Neural progenitor cell (in vitro differentiated cells): ENCODE measurements at regions not wholly inside any gene's neighbourhood (a gene's known extent, or its start where the extent isn't known, plus 50 kb on each side); places are given as distances from the start of the nearest gene placed in this dataset.

Source experiments
- EZH2 ChIP-seq: fragments of 200-600 bp; sonication (generic); IDR thresholded peaks from 2 replicates; pipeline ENCODE4 v1.6.1; 2017; ENCODE audit warnings: antibody characterized with exemption, mild to moderate bottlenecking, moderate library complexity
- TF ChIP-seq, protein P1 (sequence below): fragments of 200-600 bp; sonication (generic); IDR thresholded peaks from 2 replicates; pipeline ENCODE4 v1.5.1; 2017; ENCODE audit warnings: antibody characterized with exemption, mild to moderate bottlenecking

- no peak for TF ChIP-seq EZH2
- TF ChIP-seq, protein P1, sequence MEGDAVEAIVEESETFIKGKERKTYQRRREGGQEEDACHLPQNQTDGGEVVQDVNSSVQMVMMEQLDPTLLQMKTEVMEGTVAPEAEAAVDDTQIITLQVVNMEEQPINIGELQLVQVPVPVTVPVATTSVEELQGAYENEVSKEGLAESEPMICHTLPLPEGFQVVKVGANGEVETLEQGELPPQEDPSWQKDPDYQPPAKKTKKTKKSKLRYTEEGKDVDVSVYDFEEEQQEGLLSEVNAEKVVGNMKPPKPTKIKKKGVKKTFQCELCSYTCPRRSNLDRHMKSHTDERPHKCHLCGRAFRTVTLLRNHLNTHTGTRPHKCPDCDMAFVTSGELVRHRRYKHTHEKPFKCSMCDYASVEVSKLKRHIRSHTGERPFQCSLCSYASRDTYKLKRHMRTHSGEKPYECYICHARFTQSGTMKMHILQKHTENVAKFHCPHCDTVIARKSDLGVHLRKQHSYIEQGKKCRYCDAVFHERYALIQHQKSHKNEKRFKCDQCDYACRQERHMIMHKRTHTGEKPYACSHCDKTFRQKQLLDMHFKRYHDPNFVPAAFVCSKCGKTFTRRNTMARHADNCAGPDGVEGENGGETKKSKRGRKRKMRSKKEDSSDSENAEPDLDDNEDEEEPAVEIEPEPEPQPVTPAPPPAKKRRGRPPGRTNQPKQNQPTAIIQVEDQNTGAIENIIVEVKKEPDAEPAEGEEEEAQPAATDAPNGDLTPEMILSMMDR = no peak
Measured at GRCh38 chr4:97309121-97309520, 834.2 kb downstream of the STPG2 start.
